HCT116 (cell line): ENCODE measurements at regions not wholly inside any gene's neighbourhood (a gene's known extent, or its start where the extent isn't known, plus 50 kb on each side); places are given as distances from the start of the nearest gene placed in this dataset.

Experiments
- ATAC-seq: fragments of 200-7000 bp; cut with Tn5 transposase; 2 replicates; pipeline ENCODE4 v1.9.1; 2020; ENCODE audit warnings: mild to moderate bottlenecking, moderate library complexity
- BruUV-seq: library from RNA; stranded (reverse); fragments of 400-500 nt; replicated peaks from 2 replicates; lab custom pipeline; 2021; lab: Mats Ljungman, UMichigan
- CTCF ChIA-PET: fragments of 300-600 bp; sonication (Branson Sonifier 250); formaldehyde crosslinking; loops from one replicate; lab custom pipeline; 2021; ENCODE audit warnings: antibody characterized with exemption; lab: Charles Lee
- POLR2A ChIA-PET: fragments of 300-600, 350-600 bp; sonication (Branson Sonifier 250); formaldehyde crosslinking; loops from one replicate; lab custom pipeline; 2021; ENCODE audit warnings: antibody characterized with exemption; lab: Charles Lee
- RAD21 ChIA-PET, 2 experiments: fragments of 300-600 bp; sonication (Branson Sonifier 250); formaldehyde crosslinking; loops; one replicate each; lab custom pipeline; 2023; ENCODE audit warnings: low total read pairs in 2 of 2; ENCODE audit not compliant: uncharacterized antibody in 2 of 2, unreplicated experiment in 2 of 2, low non-redundant PET in 1 of 2; lab: Charles Lee
- DNase-seq: peaks from one replicate; pipeline ENCODE4 v3.0.0-alpha.2; 2010; ENCODE audit warnings: low read depth, low spot score
- H2AFZ ChIP-seq: fragments of 200-600 bp; shearing (Covaris generic), sonication (generic); 2 replicates; pipeline ENCODE4 v1.6.1; 2017; ENCODE audit warnings: low read depth, mixed run types, mixed read lengths, antibody characterized with exemption, low read length; ENCODE audit not compliant: poor library complexity, severe bottlenecking
- H3K27ac ChIP-seq: 2 replicates; pipeline ENCODE4 v1.5.1; 2012; ENCODE audit warnings: low read depth, low read length
- H3K27me3 ChIP-seq: fragments of 200-600 bp; sonication (generic); 2 replicates; pipeline ENCODE4 v1.6.1; 2016; ENCODE audit warnings: mixed run types, low read length, mixed read lengths; ENCODE audit not compliant: insufficient read depth
- H3K36me3 ChIP-seq, 2 experiments: fragments of 200-500 bp in 1 of 2; fragments of 200-600 bp in 1 of 2; sonication (Bioruptor generic) in 1 of 2; sonication (generic) in 1 of 2; 2 replicates each; pipeline versions ENCODE4 v1.5.1 to v1.6.1; 2014 to 2016; ENCODE audit warnings: low read length in 2 of 2, inconsistent platforms in 1 of 2, mixed read lengths in 1 of 2, mixed run types in 1 of 2; ENCODE audit not compliant: insufficient read depth in 2 of 2, control insufficient read depth in 1 of 2
- H3K4me1 ChIP-seq, 2 experiments: fragments of 200-600 bp in 1 of 2; sonication (generic) in 1 of 2; 2 replicates each; pipeline versions ENCODE4 v1.5.1 to v1.6.1; 2012 to 2017; ENCODE audit warnings: low read length in 2 of 2, inconsistent platforms in 1 of 2, mild to moderate bottlenecking in 1 of 2, mixed read lengths in 1 of 2, mixed run types in 1 of 2, moderate library complexity in 1 of 2; ENCODE audit not compliant: insufficient read depth in 2 of 2, control insufficient read depth in 1 of 2
- H3K4me2 ChIP-seq: fragments of 200-600 bp; sonication (generic); 2 replicates; pipeline ENCODE4 v1.6.1; 2017; ENCODE audit warnings: mixed run types, low read length, mixed read lengths
- H3K4me3 ChIP-seq, 2 experiments: fragments of 200-600 bp in 1 of 2; sonication (generic) in 1 of 2; replicated peaks in 1 of 2; 2 replicates each; pipeline ENCODE4 v1.5.1; 2011 to 2016; ENCODE audit warnings: low read length in 2 of 2, control low read depth in 1 of 2, low read depth in 1 of 2, mild to moderate bottlenecking in 1 of 2, mixed read lengths in 1 of 2, mixed run types in 1 of 2
- H3K79me2 ChIP-seq: fragments of 200-600 bp; sonication (generic); 2 replicates; pipeline ENCODE4 v1.6.1; 2017; ENCODE audit warnings: mild to moderate bottlenecking, mixed run types, low read length, moderate library complexity, mixed read lengths; ENCODE audit not compliant: insufficient read depth
- H3K9ac ChIP-seq: fragments of 200-600 bp; sonication (generic); 2 replicates; pipeline ENCODE4 v1.6.1; 2016; ENCODE audit warnings: low read length, mixed read lengths
- H3K9me2 ChIP-seq: fragments of 200-600 bp; sonication (generic), shearing (Covaris generic); 2 replicates; pipeline ENCODE4 v1.6.1; 2017; ENCODE audit warnings: mixed run types, mild to moderate bottlenecking, moderate library complexity; ENCODE audit not compliant: insufficient read depth
- H3K9me3 ChIP-seq, 2 experiments: fragments of 200-500 bp in 1 of 2; fragments of 200-600 bp in 1 of 2; sonication (Bioruptor generic) in 1 of 2; sonication (generic) in 1 of 2; 2 replicates each; pipeline ENCODE4 v1.6.1; 2014 to 2017; ENCODE audit warnings: low read length in 2 of 2, mixed read lengths in 2 of 2, inconsistent platforms in 1 of 2, low read depth in 1 of 2, mild to moderate bottlenecking in 1 of 2, mixed run types in 1 of 2, moderate library complexity in 1 of 2; ENCODE audit not compliant: control insufficient read depth in 1 of 2, insufficient read depth in 1 of 2
- H4K20me1 ChIP-seq: fragments of 200-600 bp; sonication (generic), shearing (Covaris generic); 2 replicates; pipeline ENCODE4 v1.6.1; 2017; ENCODE audit warnings: mixed run types, mild to moderate bottlenecking, moderate library complexity; ENCODE audit not compliant: insufficient read depth
- EGR1 ChIP-seq: IDR thresholded peaks from 2 replicates; pipeline ENCODE4 v1.6.1; 2012; ENCODE audit warnings: low read depth
- EZH2 ChIP-seq: fragments of 200-600 bp; sonication (generic); IDR thresholded peaks from 2 replicates; pipeline ENCODE4 v1.6.1; 2017; ENCODE audit warnings: antibody characterized with exemption, mixed run types
- FOSL1 ChIP-seq: IDR thresholded peaks from 2 replicates; pipeline ENCODE4 v1.6.1; 2012; ENCODE audit warnings: low read depth
- POLR2A ChIP-seq: IDR thresholded peaks from 2 replicates; pipeline ENCODE4 v1.7.0; 2011; ENCODE audit warnings: borderline replicate concordance; ENCODE audit not compliant: insufficient read depth, insufficient read length; ENCODE audit errors: extremely low read depth
- SIN3A ChIP-seq: IDR thresholded peaks from 2 replicates; pipeline ENCODE4 v1.6.1; 2012; ENCODE audit warnings: low read depth
- ZBTB33 ChIP-seq: IDR thresholded peaks from 2 replicates; pipeline ENCODE4 v1.6.1; 2011; ENCODE audit warnings: mild to moderate bottlenecking, low read length, moderate library complexity; ENCODE audit not compliant: insufficient replicate concordance; ENCODE audit errors: extremely low read depth
- intact Hi-C: fragments of 100-400 bp; cut with micrococcal nuclease; formaldehyde crosslinking; loops from 2 replicates; pipeline ENCODE4 v1.10.0; 2022

- Histone ChIP-seq H3K79me2 (no peaks in the 10 kb centered on the region), H3K27ac (no peak overlapping the region), H3K4me1 (no peaks in the 10 kb centered on the region), H3K9ac (no peak overlapping the region), H3K4me3 (no peak overlapping the region), H3K9me2 (no peaks in the 10 kb centered on the region), H3K9me3 (peaks cover 0 to 8% of the 10 kb centered on the region in 2 experiments; a peak in 2 of 4 replicates), H3K4me2 (no peak overlapping the region), H2AFZ (no peak overlapping the region), H3K27me3 (no peaks in the 10 kb centered on the region), H4K20me1 (no peaks in the 10 kb centered on the region), H3K36me3 (no peaks in the 10 kb centered on the region)
- no peak for DNase-seq
- no peak for ATAC-seq
- intact Hi-C loops, result no loop called here
- no peak for TF ChIP-seq EZH2
- no peak for TF ChIP-seq EGR1
- TF ChIP-seq SIN3A, result no peak
- RAD21 ChIA-PET, result no interaction called here
- CTCF ChIA-PET, result no interaction called here
- POLR2A ChIA-PET, result no interaction called here
- BruUV-seq, result no TSS peak
Measured at GRCh38 chr2:34317797-34318196, 718.7 kb upstream of the FAM98A start.

GRCh38 chr2:34316788-34317187 lies 717.7 kb upstream of the FAM98A start:
- Histone ChIP-seq H3K9me3 (peaks cover 0 to 14% of the 10 kb centered on the region in 2 experiments; a peak in 2 of 4 replicates), H3K36me3 (no peaks in the 10 kb centered on the region), H3K27ac (no peak overlapping the region), H3K9me2 (no peaks in the 10 kb centered on the region), H3K4me3 (no peak overlapping the region), H2AFZ (no peak overlapping the region), H3K79me2 (no peaks in the 10 kb centered on the region), H3K9ac (no peak overlapping the region), H3K4me1 (no peaks in the 10 kb centered on the region), H4K20me1 (no peaks in the 10 kb centered on the region), H3K27me3 (no peaks in the 10 kb centered on the region), H3K4me2 (no peak overlapping the region)
- POLR2A ChIA-PET, result no interaction called here
- DNase-seq, result no peak
- no TSS peak for BruUV-seq
- no peak for ATAC-seq
- intact Hi-C loops, result no loop called here
- RAD21 ChIA-PET, result no interaction called here
- TF ChIP-seq POLR2A, result no peak
- TF ChIP-seq FOSL1, result no peak
- no peak for TF ChIP-seq SIN3A
- no peak for TF ChIP-seq ZBTB33
- CTCF ChIA-PET, result no interaction called here
